ENCODE measurements at regions not wholly inside any gene's neighbourhood (a gene's known extent, or its start where the extent isn't known, plus 50 kb on each side); places are given as distances from the start of the nearest gene placed in this dataset.

- no peak for TF ChIP-seq JUND (IDR thresholded peaks at IDR 0.05; ENCODE audit: low read depth)
- in situ Hi-C loops (cut with HindIII; ENCODE audit: low pct_unique_long_range_greater_than_20kb, low sequenced_read_pairs), result no loop called here
- DNase-seq (ENCODE audit: low read depth in 1 of 2, low spot score in 1 of 2), result no peak
Observed at GRCh38 chr5:38739705-38740045, 106.1 kb upstream of the OSMR start.

GRCh38 chr5:38742821-38743220 lies 103.0 kb upstream of the OSMR start:
- in situ Hi-C loops (cut with HindIII; ENCODE audit: low pct_unique_long_range_greater_than_20kb, low sequenced_read_pairs), result no loop called here
- no peak for DNase-seq (ENCODE audit: low read depth in 1 of 2, low spot score in 1 of 2)
- TF ChIP-seq JUND (IDR thresholded peaks at IDR 0.05; ENCODE audit: low read depth), result no peak

- DNase-seq (ENCODE audit: low read depth in 1 of 2, low spot score in 1 of 2), result no peak
- in situ Hi-C loops (cut with HindIII; ENCODE audit: low pct_unique_long_range_greater_than_20kb, low sequenced_read_pairs), result no loop called here
- TF ChIP-seq JUND (IDR thresholded peaks at IDR 0.05; ENCODE audit: low read depth), result no peak
Observed at GRCh38 chr5:38743562-38743961, 102.2 kb upstream of the OSMR start.

GRCh38 chr5:38745836-38746732 lies 99.7 kb upstream of the OSMR start:
- no peak for TF ChIP-seq JUND (IDR thresholded peaks at IDR 0.05; ENCODE audit: low read depth)
- in situ Hi-C loops (cut with HindIII; ENCODE audit: low pct_unique_long_range_greater_than_20kb, low sequenced_read_pairs), result no loop called here
- no peak for DNase-seq (ENCODE audit: low read depth in 1 of 2, low spot score in 1 of 2)

GRCh38 chr5:38749861-38750260 lies 96.0 kb upstream of the OSMR start:
- no peak for DNase-seq (ENCODE audit: low read depth in 1 of 2, low spot score in 1 of 2)
- TF ChIP-seq JUND (IDR thresholded peaks at IDR 0.05; ENCODE audit: low read depth), result no peak
- in situ Hi-C loops (cut with HindIII; ENCODE audit: low pct_unique_long_range_greater_than_20kb, low sequenced_read_pairs), result no loop called here

GRCh38 chr5:38751103-38751502 lies 94.7 kb upstream of the OSMR start:
- in situ Hi-C loops (cut with HindIII; ENCODE audit: low pct_unique_long_range_greater_than_20kb, low sequenced_read_pairs), result no loop called here
- TF ChIP-seq JUND (IDR thresholded peaks at IDR 0.05; ENCODE audit: low read depth), result no peak
- DNase-seq (ENCODE audit: low read depth in 1 of 2, low spot score in 1 of 2), result peak in 1 of 2 experiments; percentile 15

GRCh38 chr5:38752012-38752536 lies 93.7 kb upstream of the OSMR start:
- no peak for DNase-seq (ENCODE audit: low read depth in 1 of 2, low spot score in 1 of 2)
- in situ Hi-C loops (cut with HindIII; ENCODE audit: low pct_unique_long_range_greater_than_20kb, low sequenced_read_pairs), result no loop called here
- no peak for TF ChIP-seq JUND (IDR thresholded peaks at IDR 0.05; ENCODE audit: low read depth)

GRCh38 chr5:38752622-38753021 lies 93.2 kb upstream of the OSMR start:
- in situ Hi-C loops (cut with HindIII; ENCODE audit: low pct_unique_long_range_greater_than_20kb, low sequenced_read_pairs), result no loop called here
- no peak for TF ChIP-seq JUND (IDR thresholded peaks at IDR 0.05; ENCODE audit: low read depth)
- no peak for DNase-seq (ENCODE audit: low read depth in 1 of 2, low spot score in 1 of 2)

- in situ Hi-C loops (cut with HindIII; ENCODE audit: low pct_unique_long_range_greater_than_20kb, low sequenced_read_pairs), result no loop called here
- no peak for TF ChIP-seq JUND (IDR thresholded peaks at IDR 0.05; ENCODE audit: low read depth)
- DNase-seq (ENCODE audit: low read depth in 1 of 2, low spot score in 1 of 2), result no peak
Observed at GRCh38 chr5:38753141-38753540, 92.7 kb upstream of the OSMR start.

GRCh38 chr5:38753776-38754175 lies 92.0 kb upstream of the OSMR start:
- DNase-seq (ENCODE audit: low read depth in 1 of 2, low spot score in 1 of 2), result no peak
- no peak for TF ChIP-seq JUND (IDR thresholded peaks at IDR 0.05; ENCODE audit: low read depth)
- in situ Hi-C loops (cut with HindIII; ENCODE audit: low pct_unique_long_range_greater_than_20kb, low sequenced_read_pairs), result no loop called here

GRCh38 chr5:38755181-38755580 lies 90.6 kb upstream of the OSMR start:
- no peak for DNase-seq (ENCODE audit: low read depth in 1 of 2, low spot score in 1 of 2)
- no peak for TF ChIP-seq JUND (IDR thresholded peaks at IDR 0.05; ENCODE audit: low read depth)
- in situ Hi-C loops (cut with HindIII; ENCODE audit: low pct_unique_long_range_greater_than_20kb, low sequenced_read_pairs), result no loop called here

GRCh38 chr5:38756068-38756467 lies 89.7 kb upstream of the OSMR start:
- TF ChIP-seq JUND (IDR thresholded peaks at IDR 0.05; ENCODE audit: low read depth), result no peak

GRCh38 chr5:38757451-38758245 lies 88.2 kb upstream of the OSMR start:
- TF ChIP-seq JUND (IDR thresholded peaks at IDR 0.05; ENCODE audit: low read depth), result no peak
- DNase-seq (ENCODE audit: low read depth in 1 of 2, low spot score in 1 of 2), result no peak
- in situ Hi-C loops (cut with HindIII; ENCODE audit: low pct_unique_long_range_greater_than_20kb, low sequenced_read_pairs), result no loop called here

More at GRCh38 chr5:38756068-38756467, 89.7 kb upstream of the OSMR start:
- in situ Hi-C loops (cut with HindIII; ENCODE audit: low pct_unique_long_range_greater_than_20kb, low sequenced_read_pairs), result no loop called here
- DNase-seq (ENCODE audit: low read depth in 1 of 2, low spot score in 1 of 2), result no peak
